Body of pancreas (tissue), 4 donors: ENCODE measurements at regions not wholly inside any gene's neighbourhood (a gene's known extent, or its start where the extent isn't known, plus 50 kb on each side); places are given as distances from the start of the nearest gene placed in this dataset.

Experiments
- ATAC-seq: fragments of 150-250 bp; one replicate; pipeline ENCODE4 v1.9.1; 2016
- DNase-seq, 4 donors: peaks; one replicate each; pipeline ENCODE4 v3.0.0-alpha.2; 2019
- H3K27ac ChIP-seq, 4 donors: fragments of 200-600 bp; sonication (generic); 1 replicate in 3 of 4; 2 replicates in 1 of 4; pipeline versions ENCODE4 v1.5.1 to v1.6.1; 2016 to 2019; ENCODE audit warnings: mild to moderate bottlenecking in 1 of 4, mixed read lengths in 1 of 4, moderate library complexity in 1 of 4
- H3K27me3 ChIP-seq, 2 donors: fragments of 200-600 bp; sonication (generic); one replicate each; pipeline ENCODE4 v1.6.0; 2016; ENCODE audit warnings: mild to moderate bottlenecking in 1 of 2
- H3K36me3 ChIP-seq, 2 donors: fragments of 200-600 bp; sonication (generic); replicated peaks in 1 of 2; 2 replicates each; pipeline ENCODE4 v1.5.1; 2016; ENCODE audit warnings: low read depth in 2 of 2; ENCODE audit not compliant: insufficient read depth in 1 of 2
- H3K4me1 ChIP-seq: fragments of 200-600 bp; sonication (generic); one replicate; pipeline ENCODE4 v1.6.0; 2016
- H3K4me3 ChIP-seq, 2 donors: fragments of 200-600 bp; sonication (generic); 1 replicate in 1 of 2; 2 replicates in 1 of 2; pipeline ENCODE4 v1.5.1; 2016 to 2019
- H3K9me3 ChIP-seq, 3 donors: fragments of 200-600 bp; sonication (generic); 1 replicate in 2 of 3; 2 replicates in 1 of 3; pipeline ENCODE4 v1.5.1; 2016
- CTCF ChIP-seq, 7 experiments: fragments of 450-650 bp in 4 of 7; fragments of 200-600 bp in 3 of 7; sonication (generic) in 3 of 7; IDR thresholded peaks; one replicate each; pipeline ENCODE4 v1.5.1; 2016 to 2019; ENCODE audit warnings: antibody characterized with exemption in 7 of 7
- POLR2A ChIP-seq, 3 donors: fragments of 450-650 bp; IDR thresholded peaks; one replicate each; pipeline ENCODE4 v1.6.1; 2016; ENCODE audit warnings: antibody characterized with exemption in 3 of 3, mild to moderate bottlenecking in 2 of 3
- WGBS, 2 donors: methylation state at CpG; one replicate each; pipeline ENCODE4 v1.1.5; 2017; 5-methylcytosine and 5-hydroxymethylcytosine counted together
- intact Hi-C: fragments of 100-400 bp; cut with DNase I; formaldehyde crosslinking; loops from one replicate; pipeline ENCODE4 v1.15.1; 2023

- DNase-seq, result no peak
- no peak overlapping the region for H3K27ac ChIP-seq
- intact Hi-C loops, result no loop called here
Measured at GRCh38 chr3:180092889-180093288, 56.2 kb upstream of the PEX5L start.

DNA sequence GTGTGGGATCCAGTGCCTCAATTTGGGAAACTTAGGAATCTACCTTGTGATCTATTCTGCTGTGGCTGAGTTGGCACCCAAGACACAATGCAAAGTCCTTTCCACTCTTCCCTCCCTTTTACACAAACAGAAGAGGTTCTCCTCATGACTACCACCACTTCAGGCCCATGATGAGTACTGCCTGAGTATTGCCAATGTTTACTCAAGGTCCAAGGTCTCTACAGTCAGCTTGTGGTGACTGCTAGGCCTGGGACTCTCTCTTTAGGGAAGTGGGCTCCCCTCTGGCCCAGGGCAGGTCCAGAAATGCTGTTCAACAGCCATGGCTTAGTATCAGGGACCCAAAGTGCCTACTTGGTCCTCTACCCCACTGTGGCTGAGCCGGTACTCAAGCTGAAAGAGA lies 56.8 kb upstream of the PEX5L start:
- Histone ChIP-seq H3K27me3 (no peaks in the 10 kb centered on the region), H3K36me3 (no peaks in the 10 kb centered on the region), H3K4me3 (no peak overlapping the region), H3K9me3 (no peaks in the 10 kb centered on the region), H3K4me1 (no peaks in the 10 kb centered on the region), H3K27ac (no peak overlapping the region)
- no peak for DNase-seq
- TF ChIP-seq POLR2A (IDR thresholded peaks at IDR 0.05) (no peak), CTCF (IDR thresholded peaks at IDR 0.05) (no peak)
- WGBS, 2 donors, result 89 to 100% methylated on average over 1 of the region's 1 CpG
- no peak for ATAC-seq
- intact Hi-C loops, result no loop called here

More at GRCh38 chr3:180092889-180093288, 56.2 kb upstream of the PEX5L start:
- Histone ChIP-seq H3K36me3 (no peaks in the 10 kb centered on the region), H3K27me3 (no peaks in the 10 kb centered on the region), H3K9me3 (no peaks in the 10 kb centered on the region), H3K4me1 (no peaks in the 10 kb centered on the region), H3K4me3 (no peak overlapping the region)
- 62 to 71% methylated on average over 2 of the region's 2 CpGs for WGBS, 2 donors
- TF ChIP-seq POLR2A (IDR thresholded peaks at IDR 0.05), result no peak
- no peak for ATAC-seq

DNA sequence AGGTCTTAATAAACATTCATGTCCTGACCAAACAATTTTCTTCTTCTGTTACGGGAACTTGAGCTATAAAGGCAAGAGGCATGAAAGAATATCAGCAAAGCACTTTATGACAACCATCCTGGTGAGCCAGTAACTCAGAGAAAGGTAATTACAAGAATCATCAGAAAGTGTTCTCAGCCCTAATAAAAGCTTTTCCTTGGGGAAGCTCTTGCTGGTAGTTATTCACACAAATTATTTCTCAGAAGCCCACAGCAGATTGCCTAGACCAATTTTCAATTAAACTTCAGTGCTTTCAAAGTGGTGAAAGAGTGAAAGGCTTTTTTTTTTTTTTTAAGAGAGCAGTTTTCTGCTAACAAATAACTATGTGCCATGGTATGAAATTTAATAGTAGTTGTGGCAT lies 60.9 kb upstream of the PEX5L start:
- H3K4me1 ChIP-seq, result no peaks in the 10 kb centered on the region

DNA sequence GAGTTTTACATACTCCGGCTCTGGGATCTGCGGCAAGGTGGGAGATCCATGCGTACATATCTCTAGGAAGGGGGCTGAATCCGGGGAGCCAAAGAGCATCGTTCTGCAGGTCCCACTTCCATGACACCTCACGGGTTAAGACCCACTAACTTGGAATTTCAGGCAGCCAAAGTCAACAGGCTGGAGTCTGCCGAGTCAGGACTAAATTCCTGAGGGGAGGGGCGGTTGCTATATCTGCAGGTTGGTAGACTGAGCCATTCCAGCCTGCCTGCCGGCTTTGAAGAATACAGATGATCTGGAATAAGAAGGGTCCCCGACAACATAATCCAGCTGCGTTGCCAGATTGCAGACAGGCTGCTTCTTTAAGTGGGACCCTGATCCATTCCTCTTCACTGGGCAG lies 65.4 kb upstream of the PEX5L start:
- intact Hi-C loops, result no loop called here
- ATAC-seq, result no peak

More for the DNA sequence above, 60.9 kb upstream of the PEX5L start:
- TF ChIP-seq CTCF (IDR thresholded peaks at IDR 0.05) (no peak), POLR2A (IDR thresholded peaks at IDR 0.05) (no peak)
- DNase-seq (no peak), ATAC-seq (no peak)
- Histone ChIP-seq H3K36me3 (no peaks in the 10 kb centered on the region), H3K4me3 (no peak overlapping the region), H3K27ac (no peak overlapping the region), H3K9me3 (no peaks in the 10 kb centered on the region), H3K27me3 (no peaks in the 10 kb centered on the region)
- intact Hi-C loops, result no loop called here
- WGBS, 2 donors, result 86 to 88% methylated on average over 1 of the region's 1 CpG

DNA sequence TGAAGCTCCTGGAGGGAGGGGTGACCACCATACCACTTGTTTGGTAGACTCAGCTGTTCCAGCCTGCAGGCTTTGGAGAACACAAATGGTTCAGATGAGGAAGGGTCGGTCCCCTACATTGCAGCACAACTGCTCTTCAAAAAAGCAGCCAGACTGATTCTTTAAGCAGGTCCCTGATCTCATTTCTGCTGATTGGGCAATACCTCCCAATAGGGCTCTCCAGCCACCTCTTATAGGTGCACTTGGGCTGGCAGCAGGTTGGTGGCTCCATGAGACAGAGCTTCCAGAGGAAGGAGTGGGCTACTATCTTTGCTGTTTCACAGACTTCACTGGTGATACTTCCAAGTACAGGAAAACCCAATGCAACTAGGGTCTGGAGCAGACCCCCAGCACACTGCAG lies 65.9 kb upstream of the PEX5L start:
- TF ChIP-seq CTCF (IDR thresholded peaks at IDR 0.05), result no peak
- TF ChIP-seq POLR2A (IDR thresholded peaks at IDR 0.05), result no peak
- no peaks in the 10 kb centered on the region for H3K36me3 ChIP-seq
- H3K4me1 ChIP-seq, result no peaks in the 10 kb centered on the region
- H3K27ac ChIP-seq, result no peak overlapping the region
- no peaks in the 10 kb centered on the region for H3K9me3 ChIP-seq
- no peak for DNase-seq
- no peak for ATAC-seq
- 86 to 94% methylated on average over 1 of the region's 1 CpG for WGBS, 2 donors
- H3K4me3 ChIP-seq, result no peak overlapping the region
- H3K27me3 ChIP-seq, result no peaks in the 10 kb centered on the region
- intact Hi-C loops, result no loop called here

More for the DNA sequence above, 65.4 kb upstream of the PEX5L start:
- TF ChIP-seq POLR2A (IDR thresholded peaks at IDR 0.05) (no peak), CTCF (IDR thresholded peaks at IDR 0.05) (no peak)
- no peaks in the 10 kb centered on the region for H3K36me3 ChIP-seq
- no peaks in the 10 kb centered on the region for H3K4me1 ChIP-seq
- no peak for DNase-seq
- H3K4me3 ChIP-seq, result no peak overlapping the region
- 72 to 100% methylated on average over 2 to 11 of the region's 11 CpGs for WGBS, 2 donors
- H3K27ac ChIP-seq, result no peak overlapping the region
- no peaks in the 10 kb centered on the region for H3K9me3 ChIP-seq
- H3K27me3 ChIP-seq, result no peaks in the 10 kb centered on the region
